ENCODE measurements at regions not wholly inside any gene's neighbourhood (a gene's known extent, or its start where the extent isn't known, plus 50 kb on each side); places are given as distances from the start of the nearest gene placed in this dataset.

GRCh38 chr7:114150689-114151088 is 231.9 kb upstream of the PPP1R3A start:
- TF ChIP-seq CTCF (IDR thresholded peaks at IDR 0.05) (no peak), POLR2A (IDR thresholded peaks at IDR 0.05) (no peak)
